ENCODE measurements at regions not wholly inside any gene's neighbourhood (a gene's known extent, or its start where the extent isn't known, plus 50 kb on each side); places are given as distances from the start of the nearest gene placed in this dataset.

GRCh38 chr11:90536301-90536700 is 313.5 kb upstream of the CHORDC1 start:
- dilution Hi-C loops (cut with HindIII; ENCODE audit: low sequenced_read_pairs, unreplicated experiment) (no loop called here), in situ Hi-C loops (cut with MboI; ENCODE audit: low sequenced_read_pairs) (no loop called here), intact Hi-C loops (cut with micrococcal nuclease) (no loop called here)
- ATAC-seq (ENCODE audit: low read depth) (no peak), DNase-seq (no peak)
- Histone ChIP-seq H3K27ac (ENCODE audit: insufficient read depth, low read length) (no peak overlapping the region), H3K4me3 (ENCODE audit: insufficient read depth, low read depth, low read length) (no peak overlapping the region), H3K4ac (ENCODE audit: low read depth, low read length) (no peak overlapping the region), H3K4me1 (ENCODE audit: control insufficient read depth, insufficient read depth, low read length) (no peaks in the 10 kb centered on the region), H4K20me1 (ENCODE audit: insufficient read depth, low read length) (no peaks in the 10 kb centered on the region), H2BK5ac (ENCODE audit: low read depth, low read length, poor library complexity, severe bottlenecking) (no peak overlapping the region), H3K9me3 (ENCODE audit: control insufficient read depth, insufficient read depth, low read length) (peaks cover 4% of the 10 kb centered on the region; the same call in 1 of the 2 replicates), H3K27me3 (ENCODE audit: control insufficient read depth, insufficient read depth, low read length) (no peaks in the 10 kb centered on the region), H2AK5ac (ENCODE audit: low read depth, low read length) (no peak overlapping the region), H3K56ac (ENCODE audit: extremely low read depth, insufficient read depth, low read length) (no peak overlapping the region), H2BK15ac (ENCODE audit: low read depth, low read length) (no peak overlapping the region), H3K79me1 (ENCODE audit: low read depth in 1 of 2, low read length in 2 of 2) (no peaks in the 10 kb centered on the region), H2AK9ac (replicated peaks; ENCODE audit: low read depth, low read length, poor library complexity) (no peak overlapping the region), H2AFZ (replicated peaks; ENCODE audit: low read length, poor library complexity) (no peak overlapping the region), H3K9me1 (ENCODE audit: insufficient read depth, low read length) (no peaks in the 10 kb centered on the region), H2BK120ac (ENCODE audit: low read depth, low read length) (no peak overlapping the region), H3K18ac (ENCODE audit: low read depth, low read length) (no peak overlapping the region), H2BK20ac (ENCODE audit: low read depth, low read length) (no peak overlapping the region), H3K9ac (ENCODE audit: low read depth, low read length) (no peak overlapping the region), H3K36me3 (ENCODE audit: control insufficient read depth, insufficient read depth, low read length) (no peaks in the 10 kb centered on the region), H4K8ac (ENCODE audit: low read depth in 2 of 2, low read length in 2 of 2) (no peak overlapping the region), H3K14ac (replicated peaks; ENCODE audit: low read depth, low read length) (no peak overlapping the region), H3K4me2 (ENCODE audit: low read depth, low read length) (no peak overlapping the region), H3K23ac (ENCODE audit: low read depth, low read length) (no peak overlapping the region), H4K5ac (ENCODE audit: low read depth, low read length) (no peak overlapping the region), H4K91ac (ENCODE audit: insufficient read depth, low read depth, low read length) (no peak overlapping the region)
- TF ChIP-seq NFE2L2 (IDR thresholded peaks at IDR 0.05; ENCODE audit: low read depth, low read length), result no peak
- TF ChIP-seq MXI1 (IDR thresholded peaks at IDR 0.05; ENCODE audit: borderline replicate concordance, low read depth, low read length), result no peak
- TF ChIP-seq RAD21 (IDR thresholded peaks at IDR 0.05; ENCODE audit: low read length), result no peak
- TF ChIP-seq, protein P1, sequence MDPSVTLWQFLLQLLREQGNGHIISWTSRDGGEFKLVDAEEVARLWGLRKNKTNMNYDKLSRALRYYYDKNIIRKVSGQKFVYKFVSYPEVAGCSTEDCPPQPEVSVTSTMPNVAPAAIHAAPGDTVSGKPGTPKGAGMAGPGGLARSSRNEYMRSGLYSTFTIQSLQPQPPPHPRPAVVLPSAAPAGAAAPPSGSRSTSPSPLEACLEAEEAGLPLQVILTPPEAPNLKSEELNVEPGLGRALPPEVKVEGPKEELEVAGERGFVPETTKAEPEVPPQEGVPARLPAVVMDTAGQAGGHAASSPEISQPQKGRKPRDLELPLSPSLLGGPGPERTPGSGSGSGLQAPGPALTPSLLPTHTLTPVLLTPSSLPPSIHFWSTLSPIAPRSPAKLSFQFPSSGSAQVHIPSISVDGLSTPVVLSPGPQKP (IDR thresholded peaks at IDR 0.05; ENCODE audit: borderline replicate concordance, low read depth, low read length), result no peak
- TF ChIP-seq CEBPB (IDR thresholded peaks at IDR 0.05; ENCODE audit: low read depth, low read length), result no peak
- no peak for TF ChIP-seq FOS (IDR thresholded peaks at IDR 0.05; ENCODE audit: low read depth, low read length)
- TF ChIP-seq CHD1 (IDR thresholded peaks at IDR 0.05; ENCODE audit: low read depth, low read length), result no peak
- ChIA-PET POLR2A (ENCODE audit: unreplicated experiment) (no interaction called here), CTCF (no interaction called here)
- no TSS peak for BruUV-seq (replicated peaks)
- no CpG with 5 or more reads among the region's 3 CpGs for WGBS, 2 experiments (ENCODE audit: extremely low coverage in 2 of 2, insufficient read length in 1 of 2)

All from IMR-90 (cell line).